MG63 (cell line): ENCODE measurements at regions not wholly inside any gene's neighbourhood (a gene's known extent, or its start where the extent isn't known, plus 50 kb on each side); places are given as distances from the start of the nearest gene placed in this dataset.

Source experiments
- DNase-seq: peaks from one replicate; pipeline ENCODE4 v3.0.0-alpha.2; 2020
- H3K27me3 ChIP-seq: fragments of 250-450 bp; sonication (Bioruptor Pico); 2 replicates; pipeline ENCODE4 v1.5.1; 2020; ENCODE audit warnings: mild to moderate bottlenecking, moderate library complexity
- H3K36me3 ChIP-seq: fragments of 250-450 bp; sonication (Bioruptor Pico); 2 replicates; pipeline ENCODE4 v1.5.1; 2020; ENCODE audit warnings: mild to moderate bottlenecking, moderate library complexity
- H3K4me3 ChIP-seq: fragments of 250-450 bp; sonication (Bioruptor Pico); 2 replicates; pipeline ENCODE4 v1.5.1; 2020; ENCODE audit warnings: mild to moderate bottlenecking, moderate library complexity
- H3K9me3 ChIP-seq: fragments of 250-450 bp; sonication (Bioruptor Pico); 2 replicates; pipeline ENCODE4 v1.5.1; 2020; ENCODE audit warnings: mild to moderate bottlenecking, moderate library complexity

DNA sequence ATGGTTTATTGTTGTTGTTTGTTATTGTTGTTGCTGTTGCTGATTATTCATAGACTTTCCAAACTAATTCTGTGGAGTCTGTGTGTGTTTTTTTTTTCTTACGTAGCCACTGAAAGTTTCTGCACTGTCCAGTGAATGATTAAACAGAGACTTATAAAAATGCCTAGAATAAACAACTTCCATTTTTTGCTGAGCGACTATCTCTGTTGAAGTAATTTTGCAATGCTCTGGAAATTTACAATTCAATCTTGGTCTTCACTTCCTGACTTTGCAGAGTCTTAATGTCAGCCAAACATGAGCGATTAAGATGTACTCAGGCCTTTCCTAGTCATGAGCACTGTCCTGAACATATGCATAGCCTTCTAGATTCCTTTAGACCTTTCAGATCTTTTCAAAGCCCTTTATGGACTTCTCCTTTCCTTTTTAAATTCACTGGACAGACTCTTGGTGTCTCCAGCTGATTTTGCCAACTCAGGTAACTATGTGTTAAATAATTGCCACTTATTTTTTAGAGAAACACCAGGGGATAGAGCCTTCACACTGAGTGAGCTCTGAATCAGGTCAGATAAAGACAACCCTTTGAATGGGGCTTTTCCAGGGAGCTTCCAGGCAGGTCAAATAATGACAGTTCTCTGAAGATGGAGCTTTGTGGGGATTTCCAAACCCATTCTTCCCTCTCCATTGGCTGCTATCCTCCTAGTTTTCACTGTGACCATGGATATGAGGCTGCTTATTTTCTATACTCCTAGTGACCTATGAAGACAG, 622.8 kb upstream of the EPHA7 start:
- DNase-seq, result no peak
- H3K9me3 ChIP-seq, result no peaks in the 10 kb centered on the region
- no peak overlapping the region for H3K4me3 ChIP-seq
- H3K27me3 ChIP-seq, result no peaks in the 10 kb centered on the region
- no peaks in the 10 kb centered on the region for H3K36me3 ChIP-seq

DNA sequence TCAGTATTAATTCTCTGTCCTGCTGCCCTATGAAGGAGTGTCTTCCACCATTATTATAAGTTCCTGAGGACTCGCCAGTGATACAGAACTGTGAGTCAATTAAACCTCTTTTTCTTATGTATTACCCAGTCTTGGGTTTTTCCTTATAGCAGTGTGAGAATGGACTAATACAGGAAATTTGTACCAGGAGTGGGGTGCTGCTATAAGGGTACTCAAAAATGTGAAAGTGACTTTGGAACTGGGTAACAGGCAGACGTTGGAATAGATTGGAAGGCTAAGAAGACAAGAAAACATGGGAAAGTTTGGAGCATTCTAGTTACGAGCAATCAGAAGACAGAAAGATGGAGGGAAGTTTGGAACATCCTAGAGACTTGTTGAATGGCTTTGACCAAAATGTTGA, 616.7 kb upstream of the EPHA7 start:
- no peak overlapping the region for H3K4me3 ChIP-seq
- no peaks in the 10 kb centered on the region for H3K27me3 ChIP-seq
- H3K36me3 ChIP-seq, result no peaks in the 10 kb centered on the region
- DNase-seq, result no peak
- no peaks in the 10 kb centered on the region; the same call in 1 of the 2 replicates for H3K9me3 ChIP-seq

DNA sequence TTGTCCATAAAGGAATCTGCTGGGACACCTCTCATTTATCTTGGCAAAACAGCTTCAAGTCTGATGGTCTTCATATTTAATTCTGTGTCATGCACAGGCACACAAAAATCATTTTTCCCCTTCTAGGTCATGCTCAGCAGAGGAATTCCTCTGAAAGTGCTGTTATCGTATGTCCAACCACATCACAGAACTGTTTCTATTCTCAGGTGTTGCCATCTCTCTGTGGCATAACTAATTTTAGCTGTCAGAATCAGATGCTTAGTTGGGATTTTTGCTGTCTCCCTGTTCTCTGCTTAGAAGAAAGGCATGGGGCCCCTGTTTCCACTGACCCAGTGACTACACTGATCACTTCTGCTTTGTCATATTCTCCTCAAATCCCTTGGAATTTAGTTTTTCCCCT, 608.0 kb upstream of the EPHA7 start:
- H3K9me3 ChIP-seq, result peaks cover 2% of the 10 kb centered on the region; the same call in 1 of the 2 replicates
- H3K4me3 ChIP-seq, result no peak overlapping the region
- DNase-seq, result no peak
- H3K27me3 ChIP-seq, result no peaks in the 10 kb centered on the region
- no peaks in the 10 kb centered on the region for H3K36me3 ChIP-seq

DNA sequence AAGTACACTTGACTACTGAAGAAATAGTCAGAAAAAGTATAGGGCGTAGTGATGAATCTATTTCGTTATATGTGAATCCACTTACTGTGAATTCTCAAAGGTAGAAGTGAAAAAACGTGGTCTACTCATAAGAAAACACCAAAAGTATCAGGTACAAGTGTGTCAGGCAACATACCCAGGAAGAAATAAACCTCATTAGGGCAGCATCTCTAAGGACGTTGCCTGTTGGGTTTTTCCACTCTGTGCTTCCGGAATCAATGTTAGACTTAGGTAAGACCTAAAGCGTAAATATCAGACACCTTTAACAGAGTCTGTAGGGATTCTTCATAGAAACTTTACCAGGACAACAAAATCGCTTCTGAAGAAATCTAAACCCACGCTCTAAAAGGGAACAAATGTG, 607.2 kb upstream of the EPHA7 start:
- no peak overlapping the region for H3K4me3 ChIP-seq
- no peaks in the 10 kb centered on the region for H3K36me3 ChIP-seq
- peaks cover 2% of the 10 kb centered on the region; the same call in 1 of the 2 replicates for H3K9me3 ChIP-seq
- no peaks in the 10 kb centered on the region for H3K27me3 ChIP-seq
- no peak for DNase-seq

DNA sequence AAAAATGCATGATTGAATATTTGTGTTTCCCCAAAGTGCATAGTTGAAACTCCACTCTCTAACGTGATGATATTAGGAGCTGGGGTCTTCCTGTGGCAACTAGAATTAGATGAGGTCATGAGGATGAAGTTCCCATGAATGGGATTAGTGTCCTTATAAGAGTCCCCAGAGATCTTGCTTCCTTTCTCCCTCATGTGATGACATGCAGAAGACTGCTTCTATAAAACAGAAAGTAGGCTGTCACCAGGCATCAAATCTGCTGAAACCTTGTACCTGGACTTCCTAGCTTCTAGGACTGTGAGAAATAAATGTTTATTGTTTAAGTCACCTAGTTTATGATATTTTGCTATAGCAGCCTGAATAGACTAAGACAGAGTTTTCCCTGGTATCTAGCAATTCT, 586.5 kb upstream of the EPHA7 start:
- Histone ChIP-seq H3K4me3 (no peak overlapping the region), H3K27me3 (no peaks in the 10 kb centered on the region), H3K36me3 (no peaks in the 10 kb centered on the region), H3K9me3 (no peaks in the 10 kb centered on the region)
- DNase-seq, result no peak

DNA sequence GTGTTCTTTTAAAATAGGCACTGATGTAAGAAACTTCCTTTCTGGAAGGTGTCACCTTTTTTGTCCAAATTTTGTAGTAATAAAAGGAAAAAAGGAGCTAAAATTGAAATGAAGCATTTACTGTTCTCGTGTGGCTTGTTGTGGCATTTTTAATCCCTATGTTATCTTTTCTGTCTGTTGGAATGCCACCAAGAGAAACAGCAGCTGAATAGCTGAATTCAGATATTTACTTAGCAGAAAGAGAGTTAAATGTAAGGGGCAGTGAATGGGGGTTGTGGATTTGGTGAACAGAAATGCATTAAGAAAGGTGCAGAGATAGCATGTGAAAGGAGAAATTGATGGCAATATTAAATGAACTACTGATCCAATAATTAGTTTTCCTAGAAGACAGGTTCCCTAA, 573.6 kb upstream of the EPHA7 start:
- H3K4me3 ChIP-seq, result no peak overlapping the region
- H3K36me3 ChIP-seq, result no peaks in the 10 kb centered on the region
- H3K9me3 ChIP-seq, result no peaks in the 10 kb centered on the region
- H3K27me3 ChIP-seq, result no peaks in the 10 kb centered on the region
- no peak for DNase-seq

DNA sequence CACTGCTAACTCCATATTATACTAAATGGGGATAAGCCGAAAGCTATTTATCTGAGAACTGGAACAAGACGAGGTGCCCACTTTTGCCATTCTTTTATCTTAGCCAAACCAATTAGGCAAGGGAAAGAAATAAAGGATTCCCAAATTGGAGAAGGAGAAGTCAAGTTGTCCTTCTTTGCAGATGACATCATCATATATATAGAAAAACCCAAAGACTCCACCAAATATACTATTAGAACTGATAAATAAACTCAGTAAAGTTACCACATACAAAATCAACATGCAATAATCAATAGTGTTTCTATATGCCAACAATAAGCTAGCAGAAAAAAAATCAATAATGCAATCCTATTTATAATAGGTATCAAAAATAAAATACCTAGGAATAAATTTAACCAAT, 570.3 kb upstream of the EPHA7 start:
- Histone ChIP-seq H3K9me3 (no peaks in the 10 kb centered on the region), H3K27me3 (no peaks in the 10 kb centered on the region), H3K4me3 (no peak overlapping the region), H3K36me3 (no peaks in the 10 kb centered on the region)
- no peak for DNase-seq

DNA sequence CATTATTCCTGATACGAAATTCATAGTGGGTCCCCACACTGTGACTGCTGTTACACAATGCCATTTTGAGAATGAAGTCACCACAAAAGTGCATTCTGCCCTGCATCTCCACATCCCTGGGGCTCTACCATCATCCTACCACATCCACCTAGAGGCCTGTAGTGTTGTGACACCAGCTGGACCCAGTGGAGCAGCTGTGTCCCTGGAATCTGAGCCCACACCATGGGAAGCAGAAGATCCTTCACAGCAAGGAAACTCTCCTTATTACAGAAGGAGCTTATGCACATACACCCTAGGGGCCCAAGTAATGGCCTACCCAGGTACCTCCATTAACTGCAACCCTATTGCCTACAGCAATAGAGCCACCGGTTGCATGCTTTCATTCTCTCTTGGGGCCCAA, 566.6 kb upstream of the EPHA7 start:
- Histone ChIP-seq H3K36me3 (no peaks in the 10 kb centered on the region), H3K27me3 (no peaks in the 10 kb centered on the region), H3K4me3 (no peak overlapping the region), H3K9me3 (no peaks in the 10 kb centered on the region)
- no peak for DNase-seq

DNA sequence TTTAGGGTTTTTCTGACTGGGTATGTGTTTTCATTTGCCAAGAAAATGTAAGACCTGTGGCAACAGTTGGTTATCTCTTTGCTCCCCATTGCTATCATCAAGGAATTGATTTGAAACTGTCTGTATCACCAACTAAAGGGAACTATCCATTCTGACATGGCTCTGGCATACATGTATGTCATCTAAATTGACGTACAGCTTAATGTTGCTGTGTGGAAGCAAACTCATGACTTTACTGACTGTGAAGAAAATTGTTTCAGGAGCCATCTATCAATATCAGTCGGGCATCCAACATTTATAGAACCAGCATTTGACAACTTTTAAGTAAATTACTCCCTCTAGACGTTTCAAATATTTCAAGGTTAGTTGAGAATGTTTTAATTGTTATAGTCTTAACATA, 555.8 kb upstream of the EPHA7 start:
- H3K27me3 ChIP-seq, result no peaks in the 10 kb centered on the region
- no peaks in the 10 kb centered on the region for H3K36me3 ChIP-seq
- H3K4me3 ChIP-seq, result no peak overlapping the region
- no peak for DNase-seq
- H3K9me3 ChIP-seq, result no peaks in the 10 kb centered on the region

DNA sequence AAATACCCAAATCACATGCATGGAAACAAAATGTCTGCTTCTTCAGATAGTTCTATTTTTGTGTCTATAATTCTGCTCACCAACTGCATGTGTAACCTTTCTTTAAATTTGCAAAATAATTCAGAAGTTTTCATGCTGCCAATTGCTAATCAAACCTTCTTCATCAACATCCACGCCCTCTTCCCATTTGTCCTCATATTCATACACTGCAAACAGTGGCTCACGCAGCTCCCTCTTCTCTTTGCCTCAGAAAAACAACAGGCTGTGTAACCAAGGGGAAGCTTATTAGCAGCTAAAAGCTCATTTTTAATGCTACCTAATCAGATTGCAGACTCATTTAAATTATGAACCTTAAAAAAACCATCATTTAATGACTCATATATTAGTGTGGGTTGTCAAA, 555.0 kb upstream of the EPHA7 start:
- no peaks in the 10 kb centered on the region for H3K9me3 ChIP-seq
- H3K4me3 ChIP-seq, result no peak overlapping the region
- no peak for DNase-seq
- no peaks in the 10 kb centered on the region for H3K36me3 ChIP-seq
- H3K27me3 ChIP-seq, result no peaks in the 10 kb centered on the region

DNA sequence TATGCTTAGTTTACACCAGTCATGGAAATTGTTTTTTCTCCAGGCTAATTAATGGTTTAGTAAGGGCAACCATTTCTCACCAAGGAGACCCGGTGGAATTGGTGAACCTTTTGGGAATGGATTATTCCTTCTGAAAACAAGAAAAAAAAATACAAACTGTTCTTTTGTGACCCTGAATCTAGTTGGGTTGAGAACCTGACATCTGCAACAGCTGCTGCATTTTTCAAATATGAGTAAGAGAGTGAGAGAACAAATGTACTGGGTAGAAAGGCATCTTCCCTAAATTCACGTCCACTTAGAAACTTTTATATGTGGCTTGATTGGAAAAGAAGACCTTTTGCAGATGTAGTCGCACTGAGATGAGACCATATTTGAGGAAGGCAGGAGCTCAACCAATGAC, 553.4 kb upstream of the EPHA7 start:
- Histone ChIP-seq H3K27me3 (no peaks in the 10 kb centered on the region), H3K36me3 (no peaks in the 10 kb centered on the region), H3K4me3 (no peak overlapping the region), H3K9me3 (no peaks in the 10 kb centered on the region)
- no peak for DNase-seq

DNA sequence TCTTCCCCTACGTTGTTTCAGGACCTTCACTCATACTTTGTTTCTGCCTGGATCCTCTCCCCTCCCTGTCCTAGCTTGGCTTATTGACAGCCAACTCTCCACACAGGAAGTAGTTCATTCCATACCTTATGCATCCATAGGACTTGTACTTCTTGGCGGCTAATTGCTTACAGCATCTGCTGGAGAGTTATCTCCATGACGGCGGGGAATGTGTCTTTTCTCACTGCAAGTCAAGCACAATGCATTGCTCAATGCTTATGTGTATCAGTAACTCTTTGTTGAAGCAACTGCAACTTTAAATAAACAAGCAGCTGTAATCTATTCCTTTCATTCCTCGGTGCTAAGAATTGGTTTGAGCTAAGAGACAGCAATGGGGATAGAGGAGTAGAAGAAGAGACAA, 551.3 kb upstream of the EPHA7 start:
- DNase-seq, result no peak
- no peaks in the 10 kb centered on the region for H3K9me3 ChIP-seq

DNA sequence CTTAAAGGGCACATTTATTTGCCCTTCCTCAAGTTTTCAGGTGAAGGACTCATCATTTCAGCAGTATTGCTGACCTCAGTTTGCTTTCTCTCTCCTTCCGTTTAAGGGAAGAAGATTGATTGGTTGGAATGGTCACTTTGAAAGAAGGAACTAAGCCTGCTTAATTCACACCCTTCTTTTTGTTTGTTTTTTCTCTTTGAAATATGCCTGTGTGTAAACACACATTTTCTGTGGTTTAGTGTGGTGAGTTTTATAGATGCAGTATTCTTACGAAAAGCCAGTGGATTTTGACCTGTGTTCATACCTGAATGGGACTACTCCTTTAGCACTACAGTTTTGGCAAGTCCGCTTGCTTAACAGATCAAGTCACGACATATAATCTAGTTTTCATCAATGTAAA, 548.8 kb upstream of the EPHA7 start:
- Histone ChIP-seq H3K4me3 (no peak overlapping the region), H3K27me3 (no peaks in the 10 kb centered on the region), H3K9me3 (no peaks in the 10 kb centered on the region), H3K36me3 (no peaks in the 10 kb centered on the region)
- no peak for DNase-seq

More for the DNA sequence above, 551.3 kb upstream of the EPHA7 start:
- H3K27me3 ChIP-seq, result no peaks in the 10 kb centered on the region
- H3K36me3 ChIP-seq, result no peaks in the 10 kb centered on the region
- H3K4me3 ChIP-seq, result no peak overlapping the region

DNA sequence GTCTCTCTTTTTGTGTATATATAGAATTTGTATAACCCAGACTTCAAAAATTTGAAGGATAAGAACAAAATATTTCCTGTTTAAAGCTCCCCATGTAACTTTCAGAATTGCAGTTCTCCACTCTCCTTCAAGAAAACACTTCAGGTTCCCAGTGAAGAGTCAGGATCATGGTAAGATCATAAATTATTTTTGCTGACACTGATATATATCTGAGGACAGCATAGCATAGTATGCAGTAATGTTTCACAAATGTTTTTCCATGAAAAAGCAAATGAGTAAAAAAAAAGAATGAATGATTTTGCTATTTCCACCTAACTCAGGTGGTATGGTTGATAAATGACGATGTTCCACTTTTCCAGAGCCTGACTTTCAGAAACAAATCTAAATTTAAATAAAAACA, 545.6 kb upstream of the EPHA7 start:
- Histone ChIP-seq H3K9me3 (no peaks in the 10 kb centered on the region), H3K36me3 (no peaks in the 10 kb centered on the region), H3K4me3 (no peak overlapping the region), H3K27me3 (no peaks in the 10 kb centered on the region)
- no peak for DNase-seq

DNA sequence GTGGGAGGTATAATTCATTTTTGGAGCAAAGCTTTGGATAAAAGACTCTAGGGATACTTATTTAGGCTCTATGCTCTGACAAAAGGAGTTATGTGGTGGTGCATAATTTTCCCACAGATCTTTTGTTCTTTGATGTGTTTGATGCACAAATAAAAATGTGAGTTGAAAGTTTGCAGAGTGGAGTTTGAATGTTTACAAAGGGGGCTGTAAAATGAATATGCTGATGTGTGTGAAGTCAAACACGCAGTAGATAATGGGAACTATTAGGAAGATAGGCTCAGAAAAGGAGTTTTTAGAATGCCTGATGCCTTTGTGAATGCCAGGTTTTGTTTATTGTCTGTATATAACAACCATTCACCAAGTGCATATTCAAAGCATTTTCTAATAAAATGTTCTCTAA, 545.0 kb upstream of the EPHA7 start:
- H3K9me3 ChIP-seq, result no peaks in the 10 kb centered on the region
- no peak overlapping the region for H3K4me3 ChIP-seq
- H3K27me3 ChIP-seq, result no peaks in the 10 kb centered on the region
- no peaks in the 10 kb centered on the region for H3K36me3 ChIP-seq
- DNase-seq, result no peak

DNA sequence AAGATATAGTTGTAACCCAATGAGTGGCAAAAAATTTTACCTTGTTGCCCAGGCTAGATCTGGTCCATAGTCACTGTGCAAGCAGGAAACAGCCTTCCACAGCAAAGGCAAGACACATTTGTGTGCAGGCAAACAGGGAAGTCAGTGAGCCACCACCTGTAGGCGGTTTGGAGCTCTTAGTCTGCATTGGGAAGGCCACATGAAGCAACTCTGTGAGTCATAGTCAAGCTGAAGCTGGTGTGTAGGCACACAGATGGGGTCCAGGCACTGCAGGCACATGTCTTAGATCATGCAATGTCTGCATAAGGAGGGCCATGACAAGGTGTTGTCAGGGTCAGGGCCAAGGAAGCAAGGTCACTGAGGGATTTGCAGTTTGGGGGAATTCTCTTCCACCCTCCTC, 543.2 kb upstream of the EPHA7 start:
- no peak for DNase-seq
- no peaks in the 10 kb centered on the region for H3K36me3 ChIP-seq
- no peaks in the 10 kb centered on the region for H3K9me3 ChIP-seq
- H3K4me3 ChIP-seq, result no peak overlapping the region
- H3K27me3 ChIP-seq, result no peaks in the 10 kb centered on the region

DNA sequence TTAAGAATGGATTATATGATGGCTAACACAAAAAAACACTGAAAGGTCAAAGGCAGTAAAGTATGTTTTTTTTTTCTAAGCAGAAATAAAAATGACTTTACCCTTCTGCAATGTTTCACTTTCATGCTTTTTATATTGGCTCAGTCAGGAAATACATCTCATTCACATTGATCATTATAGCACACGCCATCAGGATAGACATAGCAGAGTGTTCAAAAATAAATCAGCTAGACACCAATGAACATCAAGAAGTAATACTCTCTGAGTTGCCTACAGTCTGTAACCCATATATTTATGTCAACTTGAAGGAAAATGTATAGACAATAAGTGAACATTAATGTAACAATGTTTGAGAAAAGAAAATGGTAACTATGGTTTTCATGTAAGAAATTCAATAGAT, 535.2 kb upstream of the EPHA7 start:
- H3K4me3 ChIP-seq, result no peak overlapping the region
- DNase-seq, result no peak

DNA sequence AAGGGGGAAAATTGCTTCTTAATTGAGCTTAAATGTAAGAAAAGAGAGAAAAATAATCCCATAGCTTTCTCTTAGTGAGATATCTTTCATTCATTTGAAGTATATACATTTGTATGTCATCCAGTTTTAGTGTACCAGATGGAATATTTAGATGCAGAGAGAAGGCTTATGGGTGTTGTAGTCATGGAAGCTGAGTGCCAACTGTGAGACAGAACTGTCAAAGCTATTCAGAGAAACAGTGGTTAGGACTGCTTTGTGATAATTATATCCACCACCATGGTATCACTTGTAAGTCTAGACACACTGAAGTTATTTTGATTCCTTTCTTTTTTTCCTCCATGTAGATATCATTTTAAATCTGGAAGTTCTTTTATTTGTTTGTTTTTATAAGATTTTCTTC, 524.3 kb upstream of the EPHA7 start:
- DNase-seq, result no peak
- no peak overlapping the region for H3K4me3 ChIP-seq
- no peaks in the 10 kb centered on the region for H3K27me3 ChIP-seq
- no peaks in the 10 kb centered on the region for H3K36me3 ChIP-seq
- no peaks in the 10 kb centered on the region for H3K9me3 ChIP-seq

More for the DNA sequence above, 535.2 kb upstream of the EPHA7 start:
- Histone ChIP-seq H3K9me3 (no peaks in the 10 kb centered on the region), H3K36me3 (no peaks in the 10 kb centered on the region), H3K27me3 (no peaks in the 10 kb centered on the region)

DNA sequence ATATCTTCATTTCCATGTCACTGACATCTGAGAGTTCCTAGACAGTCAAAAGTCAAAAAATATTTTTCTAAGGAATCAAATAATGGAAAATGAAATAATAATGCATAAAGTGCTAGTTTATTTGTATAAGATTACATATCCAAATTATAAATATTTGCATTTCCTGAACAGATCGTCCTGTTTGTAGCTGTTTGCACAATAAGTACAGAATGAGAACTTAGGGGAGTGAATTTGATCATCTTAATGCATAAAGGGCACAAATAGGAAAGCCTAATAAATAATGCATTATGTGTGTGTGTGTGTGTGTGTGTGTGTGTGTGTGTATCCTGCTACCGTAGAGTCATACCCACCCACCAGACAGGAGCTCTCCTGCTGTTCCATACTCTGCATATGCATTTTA, 521.0 kb upstream of the EPHA7 start:
- Histone ChIP-seq H3K4me3 (no peak overlapping the region), H3K36me3 (no peaks in the 10 kb centered on the region), H3K27me3 (no peaks in the 10 kb centered on the region), H3K9me3 (no peaks in the 10 kb centered on the region)
- no peak for DNase-seq
